ENCODE measurements at regions not wholly inside any gene's neighbourhood (a gene's known extent, or its start where the extent isn't known, plus 50 kb on each side); places are given as distances from the start of the nearest gene placed in this dataset.

DNA sequence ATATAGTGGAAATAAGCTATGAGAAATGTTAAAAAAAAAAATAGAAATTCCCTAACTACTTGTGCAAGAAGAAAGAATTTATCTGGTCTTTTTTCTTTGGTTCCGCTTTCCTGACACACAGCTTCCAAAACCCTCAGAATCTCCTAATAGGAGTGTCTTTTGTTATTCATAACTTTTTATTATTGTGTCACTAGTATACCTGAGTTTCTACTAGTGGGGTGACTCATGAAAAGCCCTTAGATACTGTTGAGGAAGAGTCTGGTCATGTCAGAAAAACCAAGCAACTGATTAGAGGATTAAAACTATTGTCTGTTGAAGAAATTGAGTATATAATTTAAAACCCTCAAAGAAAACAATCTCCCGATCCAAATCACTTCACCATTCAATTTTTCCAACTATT is 152.8 kb upstream of the IFNE start:
- no peaks in the 10 kb centered on the region for H3K36me3 ChIP-seq (ENCODE audit: insufficient read depth)
- no peak for DNase-seq (ENCODE audit: extremely low spot score)
- WGBS, result 90% methylated on average over 2 of the region's 2 CpGs
- no peak overlapping the region for H3K4me3 ChIP-seq (ENCODE audit: low read depth, low read length)
- no peaks in the 10 kb centered on the region for H3K4me1 ChIP-seq (ENCODE audit: insufficient read depth)
- no peak overlapping the region for H3K27ac ChIP-seq (ENCODE audit: low read depth)

DNA sequence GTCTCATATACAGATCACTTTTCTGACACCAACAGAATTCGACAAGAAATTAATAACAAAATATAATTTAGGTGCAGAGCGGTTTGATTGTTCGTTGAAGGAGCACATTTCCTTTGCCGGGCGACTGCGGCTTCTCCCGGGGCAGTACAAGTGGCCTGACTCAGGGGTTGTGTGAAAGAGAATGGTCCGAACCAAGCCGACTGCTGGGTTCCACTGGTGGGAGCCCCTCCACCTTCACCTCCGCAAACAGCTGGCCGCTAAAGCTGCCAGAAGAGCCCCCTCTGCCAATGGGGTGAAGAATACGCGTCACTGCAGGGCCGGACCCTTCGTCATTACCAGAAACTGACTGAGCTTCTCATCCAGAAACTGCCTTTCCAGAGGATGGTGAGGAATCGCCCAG is 156.0 kb upstream of the IFNE start:
- no peak overlapping the region for H3K27ac ChIP-seq (ENCODE audit: low read depth)
- no peak overlapping the region for H3K4me3 ChIP-seq (ENCODE audit: low read depth, low read length)
- no peak for DNase-seq (ENCODE audit: extremely low spot score)
- no peaks in the 10 kb centered on the region for H3K36me3 ChIP-seq (ENCODE audit: insufficient read depth)
- 90% methylated on average over 16 of the region's 16 CpGs for WGBS
- H3K4me1 ChIP-seq (ENCODE audit: insufficient read depth), result no peaks in the 10 kb centered on the region

DNA sequence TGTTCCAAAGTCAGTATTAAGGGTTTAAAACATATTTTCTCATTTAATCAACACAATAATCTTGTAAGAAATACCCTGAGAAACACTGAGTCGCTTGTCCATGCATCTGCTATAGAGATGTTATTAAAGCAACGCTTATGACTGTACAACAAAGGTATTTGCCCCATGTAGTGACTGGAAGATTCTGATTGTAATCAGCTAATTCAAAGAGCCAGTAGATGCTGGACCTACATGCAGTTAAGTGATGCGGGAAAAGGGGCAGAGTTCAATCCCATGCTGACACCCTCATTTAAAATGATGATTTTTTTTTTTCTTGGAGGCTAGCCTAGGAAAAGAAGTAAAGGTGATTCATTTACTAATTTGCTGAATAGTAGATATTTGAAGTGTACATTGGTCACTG is 149.3 kb upstream of the MTAP start:
- WGBS, result 71% methylated on average over 3 of the region's 3 CpGs
- H3K36me3 ChIP-seq (ENCODE audit: insufficient read depth), result no peaks in the 10 kb centered on the region

DNA sequence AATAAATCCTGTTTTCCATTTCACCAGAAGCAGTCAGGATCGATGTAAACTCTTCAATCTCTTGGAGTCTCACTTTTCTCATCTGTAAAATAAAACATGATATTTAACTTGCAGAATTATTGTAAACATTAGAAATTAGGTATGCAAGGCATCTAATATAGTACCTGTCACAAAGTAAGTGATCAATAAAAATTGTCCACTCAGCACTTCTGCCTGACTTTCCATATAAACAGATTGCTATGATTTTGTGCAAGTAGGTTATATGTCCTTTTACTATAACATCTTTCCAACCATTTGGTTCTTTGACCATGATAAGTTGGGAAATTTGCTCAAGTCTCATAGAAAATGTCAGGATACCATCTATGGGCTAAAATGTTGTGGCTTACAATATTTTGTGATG is 148.8 kb upstream of the MTAP start:
- no peak for DNase-seq (ENCODE audit: extremely low spot score)
- no peaks in the 10 kb centered on the region for H3K4me1 ChIP-seq (ENCODE audit: insufficient read depth)
- no peak overlapping the region for H3K4me3 ChIP-seq (ENCODE audit: low read depth, low read length)
- no peak overlapping the region for H3K27ac ChIP-seq (ENCODE audit: low read depth)
- 91% methylated on average over 1 of the region's 1 CpG for WGBS
- no peaks in the 10 kb centered on the region for H3K36me3 ChIP-seq (ENCODE audit: insufficient read depth)

More for the DNA sequence above, 149.3 kb upstream of the MTAP start:
- H3K4me3 ChIP-seq (ENCODE audit: low read depth, low read length), result no peak overlapping the region
- DNase-seq (ENCODE audit: extremely low spot score), result no peak
- H3K27ac ChIP-seq (ENCODE audit: low read depth), result no peak overlapping the region
- H3K4me1 ChIP-seq (ENCODE audit: insufficient read depth), result no peaks in the 10 kb centered on the region

DNA sequence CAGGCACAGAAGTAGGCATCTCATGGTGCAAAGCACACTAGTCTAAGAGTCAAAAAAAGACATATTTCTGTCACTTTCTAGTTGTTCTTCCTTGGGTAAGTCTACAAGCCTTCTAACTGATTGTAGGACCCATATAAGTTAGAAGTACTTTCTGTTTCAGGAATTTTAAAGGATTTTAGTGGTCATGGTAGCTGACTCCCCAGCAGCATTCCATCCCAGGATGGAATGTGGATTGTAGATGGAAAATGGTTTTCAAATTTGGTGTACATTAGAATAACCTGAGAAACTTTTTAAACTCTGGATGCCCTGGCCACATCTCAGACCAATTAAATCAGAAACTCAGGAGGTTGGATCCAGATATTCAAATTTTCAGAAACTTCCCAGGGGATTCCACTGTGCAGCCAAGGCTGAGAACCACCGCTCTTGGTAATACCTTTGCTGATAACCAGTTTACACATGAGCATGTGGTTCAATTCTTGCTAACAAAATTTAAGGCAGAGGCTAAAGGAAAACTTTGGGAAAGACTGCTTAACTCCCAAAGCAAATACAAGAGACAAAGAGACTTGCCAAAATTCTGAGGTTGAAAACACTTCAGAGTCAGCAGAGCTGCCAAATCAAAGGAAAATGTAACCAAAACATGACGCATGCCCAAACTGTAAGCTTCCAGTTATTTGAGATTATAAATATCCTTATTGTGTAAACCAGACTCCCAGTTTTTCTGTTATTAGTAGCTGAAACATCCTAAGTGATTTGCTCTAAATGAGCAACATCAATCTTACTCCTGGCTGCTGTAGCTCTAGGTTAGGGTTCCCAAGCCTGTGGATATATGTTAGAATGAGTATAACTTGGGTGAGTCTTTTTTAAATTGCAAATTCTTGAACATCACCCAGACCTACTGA is 145.4 kb upstream of the MTAP start:
- DNase-seq (ENCODE audit: extremely low spot score), result no peak
- H3K4me3 ChIP-seq (ENCODE audit: low read depth, low read length), result no peak overlapping the region
- H3K4me1 ChIP-seq (ENCODE audit: insufficient read depth), result no peaks in the 10 kb centered on the region
- WGBS, result 32% methylated on average over 2 of the region's 2 CpGs
- no peaks in the 10 kb centered on the region for H3K36me3 ChIP-seq (ENCODE audit: insufficient read depth)
- no peak overlapping the region for H3K27ac ChIP-seq (ENCODE audit: low read depth)

DNA sequence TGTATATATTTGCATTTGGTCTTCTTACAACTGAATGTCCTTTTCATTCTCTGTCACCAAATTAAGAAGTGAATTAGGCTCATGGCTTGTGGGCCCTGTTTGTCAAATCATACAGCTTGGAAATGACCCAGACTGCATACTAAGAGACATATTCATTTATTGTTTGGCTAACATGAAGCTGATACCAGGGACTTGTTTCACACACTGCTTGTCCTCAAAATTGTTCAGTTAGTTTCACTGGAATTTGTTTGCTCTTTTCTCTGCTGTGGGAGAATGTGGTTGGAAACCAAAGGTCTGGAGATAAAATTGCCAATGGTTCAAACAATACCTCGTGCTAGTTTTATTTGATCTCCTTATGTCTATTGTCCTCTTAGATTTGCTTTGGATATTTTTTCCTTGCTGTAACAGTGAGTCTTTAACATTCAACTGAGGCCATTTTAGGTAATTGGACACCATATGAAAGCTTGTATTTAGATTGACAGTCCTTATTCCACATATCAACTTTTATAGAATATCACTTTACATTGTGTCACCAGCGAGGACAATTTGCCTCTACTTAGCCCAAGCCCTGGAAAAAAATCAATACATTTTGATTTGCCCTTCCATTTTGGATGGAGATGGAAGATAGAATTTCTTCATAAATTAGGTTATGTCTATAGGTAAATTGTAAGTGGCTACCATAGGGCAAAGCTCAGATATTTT is 144.3 kb upstream of the MTAP start:
- Histone ChIP-seq H3K4me3 (ENCODE audit: low read depth, low read length) (no peak overlapping the region), H3K27ac (ENCODE audit: low read depth) (no peak overlapping the region), H3K4me1 (ENCODE audit: insufficient read depth) (no peaks in the 10 kb centered on the region), H3K36me3 (ENCODE audit: insufficient read depth) (no peaks in the 10 kb centered on the region)
- WGBS, result 80% methylated on average over 2 of the region's 2 CpGs
- no peak for DNase-seq (ENCODE audit: extremely low spot score)

- no peak for DNase-seq (ENCODE audit: extremely low spot score)
- Histone ChIP-seq H3K36me3 (ENCODE audit: insufficient read depth) (no peaks in the 10 kb centered on the region), H3K4me1 (ENCODE audit: insufficient read depth) (no peaks in the 10 kb centered on the region), H3K27ac (ENCODE audit: low read depth) (no peak overlapping the region), H3K4me3 (ENCODE audit: low read depth, low read length) (no peak overlapping the region)
Observed at GRCh38 chr9:21660976-21661375, 141.5 kb upstream of the MTAP start.

DNA sequence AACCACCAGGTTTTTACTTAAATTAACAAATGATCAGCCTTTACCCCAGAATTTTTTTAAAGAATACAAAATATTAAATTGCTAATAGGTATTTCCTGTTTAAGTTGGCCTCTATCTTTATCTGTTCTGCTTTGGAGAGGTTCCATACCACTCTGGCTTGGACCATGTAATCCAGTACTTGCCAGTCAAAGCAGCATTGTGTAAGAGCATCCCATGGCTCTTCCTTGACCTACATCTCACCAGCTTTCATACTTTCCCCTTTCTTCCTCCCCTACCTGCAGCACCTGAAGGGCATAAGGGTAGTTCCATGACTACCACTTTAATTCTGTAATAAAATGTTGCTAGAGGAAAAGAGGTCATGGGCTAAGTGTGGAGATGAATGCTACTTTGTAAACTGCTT is 140.8 kb upstream of the MTAP start:
- Histone ChIP-seq H3K4me1 (ENCODE audit: insufficient read depth) (no peaks in the 10 kb centered on the region), H3K4me3 (ENCODE audit: low read depth, low read length) (no peak overlapping the region), H3K27ac (ENCODE audit: low read depth) (no peak overlapping the region), H3K36me3 (ENCODE audit: insufficient read depth) (no peaks in the 10 kb centered on the region)
- no peak for DNase-seq (ENCODE audit: extremely low spot score)

GRCh38 chr9:21668516-21668915 is 133.9 kb upstream of the MTAP start:
- no peak overlapping the region for H3K4me3 ChIP-seq (ENCODE audit: low read depth, low read length)
- DNase-seq (ENCODE audit: extremely low spot score), result no peak
- WGBS, result 43% methylated on average over 3 of the region's 3 CpGs

GRCh38 chr9:21669701-21670100 is 132.7 kb upstream of the MTAP start:
- H3K36me3 ChIP-seq (ENCODE audit: insufficient read depth), result no peaks in the 10 kb centered on the region
- no peak overlapping the region for H3K27ac ChIP-seq (ENCODE audit: low read depth)
- no peak overlapping the region for H3K4me3 ChIP-seq (ENCODE audit: low read depth, low read length)
- no peaks in the 10 kb centered on the region for H3K4me1 ChIP-seq (ENCODE audit: insufficient read depth)
- WGBS, result 73% methylated on average over 3 of the region's 3 CpGs
- no peak for DNase-seq (ENCODE audit: extremely low spot score)

More at GRCh38 chr9:21668516-21668915, 133.9 kb upstream of the MTAP start:
- H3K27ac ChIP-seq (ENCODE audit: low read depth), result no peak overlapping the region
- no peaks in the 10 kb centered on the region for H3K4me1 ChIP-seq (ENCODE audit: insufficient read depth)
- H3K36me3 ChIP-seq (ENCODE audit: insufficient read depth), result no peaks in the 10 kb centered on the region

- Histone ChIP-seq H3K4me1 (ENCODE audit: insufficient read depth) (no peaks in the 10 kb centered on the region), H3K36me3 (ENCODE audit: insufficient read depth) (no peaks in the 10 kb centered on the region), H3K27ac (ENCODE audit: low read depth) (no peak overlapping the region), H3K4me3 (ENCODE audit: low read depth, low read length) (no peak overlapping the region)
- DNase-seq (ENCODE audit: extremely low spot score), result no peak
- WGBS, result 63% methylated on average over 2 of the region's 2 CpGs
Observed at GRCh38 chr9:21670374-21670773, 132.1 kb upstream of the MTAP start.

DNA sequence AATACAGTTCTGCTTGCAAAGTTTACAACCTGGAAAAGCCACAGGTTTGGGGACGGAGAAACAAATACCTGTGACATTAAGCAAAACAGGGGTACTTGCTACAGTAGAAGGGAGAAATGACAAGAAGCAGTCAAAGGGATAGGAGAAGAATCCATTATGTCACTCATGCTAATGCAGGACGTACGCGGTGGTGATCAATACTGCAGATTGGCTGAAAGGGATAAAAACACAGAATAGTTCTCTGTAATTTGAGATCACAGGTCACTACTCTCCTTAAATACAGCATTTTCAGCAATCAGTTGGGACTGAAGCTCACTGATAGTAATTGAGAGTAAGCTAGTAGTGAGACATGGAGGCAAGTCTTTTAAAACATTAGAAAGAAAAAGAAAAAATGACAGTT is 130.3 kb upstream of the MTAP start:
- Histone ChIP-seq H3K4me1 (ENCODE audit: insufficient read depth) (no peaks in the 10 kb centered on the region), H3K36me3 (ENCODE audit: insufficient read depth) (no peaks in the 10 kb centered on the region), H3K27ac (ENCODE audit: low read depth) (no peak overlapping the region), H3K4me3 (ENCODE audit: low read depth, low read length) (no peak overlapping the region)
- DNase-seq (ENCODE audit: extremely low spot score), result no peak
- WGBS, result 74% methylated on average over 4 of the region's 4 CpGs

DNA sequence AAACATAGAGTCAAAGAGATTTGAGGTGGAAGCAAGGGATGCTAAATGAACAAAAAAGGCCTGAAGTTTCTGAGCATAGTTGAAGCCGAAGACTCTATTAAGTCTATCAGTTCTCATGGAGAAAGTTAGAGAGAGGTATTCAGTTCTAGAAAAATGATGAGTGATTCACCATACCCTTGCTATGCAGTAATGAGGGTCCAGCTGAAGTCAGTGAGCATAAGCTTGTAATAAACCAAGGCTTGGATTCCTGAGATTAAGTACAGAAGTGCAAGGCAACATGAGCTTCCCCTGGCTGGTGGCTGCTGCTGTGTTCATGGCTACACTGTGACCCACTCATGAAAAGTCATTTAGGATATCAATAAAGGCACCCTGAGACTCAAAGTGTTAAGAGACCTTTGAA is 129.7 kb upstream of the MTAP start:
- no peak overlapping the region for H3K27ac ChIP-seq (ENCODE audit: low read depth)
- no peaks in the 10 kb centered on the region for H3K4me1 ChIP-seq (ENCODE audit: insufficient read depth)
- no peak overlapping the region for H3K4me3 ChIP-seq (ENCODE audit: low read depth, low read length)
- no peak for DNase-seq (ENCODE audit: extremely low spot score)
- WGBS, result 97% methylated on average over 1 of the region's 1 CpG
- H3K36me3 ChIP-seq (ENCODE audit: insufficient read depth), result no peaks in the 10 kb centered on the region

- DNase-seq (ENCODE audit: extremely low spot score), result no peak
- Histone ChIP-seq H3K36me3 (ENCODE audit: insufficient read depth) (no peaks in the 10 kb centered on the region), H3K27ac (ENCODE audit: low read depth) (no peak overlapping the region), H3K4me3 (ENCODE audit: low read depth, low read length) (no peak overlapping the region), H3K4me1 (ENCODE audit: insufficient read depth) (no peaks in the 10 kb centered on the region)
- 93% methylated on average over 1 of the region's 1 CpG for WGBS
Observed at GRCh38 chr9:21674894-21675293, 127.5 kb upstream of the MTAP start.
